Thoracic aorta (tissue), 2 donors: ENCODE measurements at regions not wholly inside any gene's neighbourhood (a gene's known extent, or its start where the extent isn't known, plus 50 kb on each side); places are given as distances from the start of the nearest gene placed in this dataset.

Experiments
- ATAC-seq: fragments of 150-250 bp; one replicate; pipeline ENCODE4 v1.8.0; 2017; ENCODE audit warnings: low read depth; ENCODE audit not compliant: insufficient number of reproducible peaks, low FRiP score
- DNase-seq: peaks from one replicate; pipeline ENCODE4 v3.0.0-alpha.2; 2020; ENCODE audit warnings: low spot score
- H3K27ac ChIP-seq, 2 donors: fragments of 200-600 bp; sonication (generic); 1 replicate in 1 of 2; 2 replicates in 1 of 2; pipeline ENCODE4 v1.5.1; 2016; ENCODE audit warnings: mild to moderate bottlenecking in 2 of 2, moderate library complexity in 2 of 2
- H3K27me3 ChIP-seq: fragments of 200-600 bp; sonication (generic); replicated peaks from 2 replicates; pipeline ENCODE4 v1.6.0; 2016; ENCODE audit warnings: mild to moderate bottlenecking; ENCODE audit not compliant: insufficient read depth
- H3K36me3 ChIP-seq: fragments of 200-600 bp; sonication (generic); one replicate; pipeline ENCODE4 v1.5.1; 2016
- H3K4me1 ChIP-seq, 2 donors: fragments of 200-600 bp; sonication (generic); 1 replicate in 1 of 2; 2 replicates in 1 of 2; pipeline versions ENCODE4 v1.5.1 to v1.6.0; 2016; ENCODE audit warnings: low read depth in 2 of 2, mild to moderate bottlenecking in 1 of 2; ENCODE audit not compliant: control insufficient read depth in 1 of 2
- H3K4me3 ChIP-seq: fragments of 200-600 bp; sonication (generic); 2 replicates; pipeline ENCODE4 v1.5.1; 2016; ENCODE audit warnings: mild to moderate bottlenecking
- H3K9me3 ChIP-seq: fragments of 200-600 bp; sonication (generic); 2 replicates; pipeline ENCODE4 v1.5.1; 2016
- CTCF ChIP-seq: fragments of 200-600 bp; sonication (generic); IDR thresholded peaks from one replicate; pipeline ENCODE4 v1.5.1; 2019; ENCODE audit warnings: antibody characterized with exemption

- no peaks in the 10 kb centered on the region for H3K9me3 ChIP-seq
- H3K4me1 ChIP-seq: no peaks in the 10 kb centered on the region
- no peak for TF ChIP-seq CTCF
- DNase-seq: no peak
- no peak for ATAC-seq
- H3K36me3 ChIP-seq: no peaks in the 10 kb centered on the region
- H3K27me3 ChIP-seq: no peaks in the 10 kb centered on the region
- no peak overlapping the region for H3K4me3 ChIP-seq
- no peak overlapping the region for H3K27ac ChIP-seq
These were observed 2233.8 kb downstream of the MAT2B start for GRCh38 chr5:165739079-165739741.

- no peak for TF ChIP-seq CTCF
- no peaks in the 10 kb centered on the region for H3K27me3 ChIP-seq
These were observed 2252.4 kb downstream of the MAT2B start for GRCh38 chr5:165757791-165758190.

GRCh38 chr5:165775111-165775510 is 2269.7 kb downstream of the MAT2B start:
- TF ChIP-seq CTCF: no peak
- Histone ChIP-seq H3K27me3 (no peaks in the 10 kb centered on the region), H3K27ac (no peak overlapping the region), H3K9me3 (no peaks in the 10 kb centered on the region), H3K4me3 (no peak overlapping the region), H3K36me3 (no peaks in the 10 kb centered on the region), H3K4me1 (no peaks in the 10 kb centered on the region)
- ATAC-seq: no peak
- DNase-seq: no peak

More at GRCh38 chr5:165757791-165758190, 2252.4 kb downstream of the MAT2B start:
- no peak overlapping the region for H3K4me3 ChIP-seq
- no peaks in the 10 kb centered on the region for H3K4me1 ChIP-seq
- no peaks in the 10 kb centered on the region for H3K9me3 ChIP-seq
- DNase-seq: no peak
- no peaks in the 10 kb centered on the region for H3K36me3 ChIP-seq
- ATAC-seq: no peak
- H3K27ac ChIP-seq: no peak overlapping the region

GRCh38 chr5:165779505-165779904 is 2274.1 kb downstream of the MAT2B start:
- no peaks in the 10 kb centered on the region for H3K9me3 ChIP-seq
- DNase-seq: no peak
- no peak overlapping the region for H3K27ac ChIP-seq
- TF ChIP-seq CTCF: no peak
- no peak overlapping the region for H3K4me3 ChIP-seq
- H3K4me1 ChIP-seq: no peaks in the 10 kb centered on the region
- no peaks in the 10 kb centered on the region for H3K27me3 ChIP-seq
- H3K36me3 ChIP-seq: no peaks in the 10 kb centered on the region
- no peak for ATAC-seq

GRCh38 chr5:165780901-165781300 is 2275.5 kb downstream of the MAT2B start:
- Histone ChIP-seq H3K4me3 (no peak overlapping the region), H3K27me3 (no peaks in the 10 kb centered on the region), H3K9me3 (no peaks in the 10 kb centered on the region), H3K36me3 (no peaks in the 10 kb centered on the region), H3K4me1 (no peaks in the 10 kb centered on the region), H3K27ac (no peak overlapping the region)
- ATAC-seq (no peak), DNase-seq (no peak)
- TF ChIP-seq CTCF: no peak
